Karpas-422 (cell line): ENCODE measurements at regions not wholly inside any gene's neighbourhood (a gene's known extent, or its start where the extent isn't known, plus 50 kb on each side); places are given as distances from the start of the nearest gene placed in this dataset.
A peak's percentile ranks its signal among the peaks of the same experiment; 100 is the strongest.
"Not testable (repeated sequence)": the region's sequence is repeated elsewhere in the genome, so short reads cannot be mapped to it uniquely, and the experiment has no call there.

ENCODE experiments used
- DNase-seq: peaks from one replicate; pipeline ENCODE4 v3.0.0-alpha.2; 2015
- H2AFZ ChIP-seq: fragments of 200-600 bp; sonication (generic); 2 replicates; pipeline ENCODE4 v1.6.1; 2014; ENCODE audit warnings: antibody characterized with exemption, low read length, mixed read lengths
- H3K27ac ChIP-seq: fragments of 200-600 bp; sonication (generic); 2 replicates; pipeline ENCODE4 v1.5.1; 2014; ENCODE audit warnings: mild to moderate bottlenecking, low read length, moderate library complexity
- H3K27me3 ChIP-seq: fragments of 200-600 bp; sonication (generic); 2 replicates; pipeline ENCODE4 v1.6.1; 2014; ENCODE audit warnings: low read length, mixed read lengths
- H3K36me3 ChIP-seq: fragments of 200-600 bp; sonication (generic); 2 replicates; pipeline ENCODE4 v1.6.1; 2014; ENCODE audit warnings: low read length, mixed read lengths; ENCODE audit not compliant: insufficient read depth
- H3K4me1 ChIP-seq: fragments of 200-600 bp; sonication (generic); 2 replicates; pipeline ENCODE4 v1.6.1; 2014; ENCODE audit warnings: mild to moderate bottlenecking, low read length, mixed read lengths
- H3K4me2 ChIP-seq: fragments of 200-600 bp; sonication (generic); 2 replicates; pipeline ENCODE4 v1.6.1; 2014; ENCODE audit warnings: low read length, low read depth, mild to moderate bottlenecking; ENCODE audit not compliant: poor library complexity, severe bottlenecking
- H3K4me3 ChIP-seq: fragments of 200-600 bp; sonication (generic); 2 replicates; pipeline ENCODE4 v1.5.1; 2014; ENCODE audit warnings: mild to moderate bottlenecking, antibody characterized with exemption, low read length, mixed read lengths
- H3K79me2 ChIP-seq: fragments of 200-600 bp; sonication (generic); 2 replicates; pipeline ENCODE4 v1.6.1; 2014; ENCODE audit warnings: mild to moderate bottlenecking, low read length, mixed read lengths
- H3K9ac ChIP-seq: fragments of 200-600 bp; sonication (generic); 2 replicates; pipeline ENCODE4 v1.6.0; 2014; ENCODE audit warnings: low read length
- H3K9me2 ChIP-seq: fragments of 200-600 bp; sonication (generic), shearing (Covaris generic); replicated peaks from 2 replicates; pipeline ENCODE4 v1.6.0; 2014; ENCODE audit warnings: mild to moderate bottlenecking, low read length, moderate library complexity; ENCODE audit not compliant: insufficient read depth
- H3K9me3 ChIP-seq: fragments of 300-700, 200-600 bp; sonication (generic); 2 replicates; pipeline ENCODE4 v1.6.1; 2014; ENCODE audit warnings: low read length, mixed read lengths
- H4K20me1 ChIP-seq: fragments of 200-600 bp; sonication (generic); 2 replicates; pipeline ENCODE4 v1.6.1; 2014; ENCODE audit warnings: mild to moderate bottlenecking, antibody characterized with exemption, low read length, low read depth; ENCODE audit not compliant: insufficient read depth

DNA sequence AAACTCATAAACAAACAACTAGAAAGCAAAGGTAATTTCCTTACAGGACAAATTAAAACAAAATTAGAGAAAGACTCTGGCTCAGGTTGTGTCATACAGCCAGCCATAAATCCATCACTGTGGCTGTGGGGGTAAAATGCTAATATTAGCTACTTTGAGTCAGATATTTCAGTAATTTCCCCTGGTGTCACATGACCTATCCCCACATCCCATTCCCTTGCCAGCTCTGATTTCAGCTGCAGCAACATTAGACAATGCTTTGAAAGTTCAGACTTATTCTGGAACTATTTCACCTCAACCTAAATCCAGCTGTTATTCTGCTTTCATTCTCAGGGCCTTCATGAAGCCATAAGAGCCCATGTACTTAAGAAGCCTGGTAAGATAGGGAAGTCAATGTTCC lies 55.3 kb downstream of the RPL10L start:
- no peaks in the 10 kb centered on the region for H3K4me1 ChIP-seq
- DNase-seq = no peak
- no peaks in the 10 kb centered on the region for H3K36me3 ChIP-seq
- H3K9ac ChIP-seq = no peak overlapping the region
- no peaks in the 10 kb centered on the region for H3K9me2 ChIP-seq
- no peaks in the 10 kb centered on the region for H4K20me1 ChIP-seq
- peaks cover 50% of the 10 kb centered on the region for H3K9me3 ChIP-seq
- no peaks in the 10 kb centered on the region for H3K27me3 ChIP-seq
- no peak overlapping the region for H3K4me2 ChIP-seq
- no peak overlapping the region for H3K4me3 ChIP-seq
- H3K27ac ChIP-seq = no peak overlapping the region
- no peaks in the 10 kb centered on the region for H3K79me2 ChIP-seq
- no peak overlapping the region for H2AFZ ChIP-seq

DNA sequence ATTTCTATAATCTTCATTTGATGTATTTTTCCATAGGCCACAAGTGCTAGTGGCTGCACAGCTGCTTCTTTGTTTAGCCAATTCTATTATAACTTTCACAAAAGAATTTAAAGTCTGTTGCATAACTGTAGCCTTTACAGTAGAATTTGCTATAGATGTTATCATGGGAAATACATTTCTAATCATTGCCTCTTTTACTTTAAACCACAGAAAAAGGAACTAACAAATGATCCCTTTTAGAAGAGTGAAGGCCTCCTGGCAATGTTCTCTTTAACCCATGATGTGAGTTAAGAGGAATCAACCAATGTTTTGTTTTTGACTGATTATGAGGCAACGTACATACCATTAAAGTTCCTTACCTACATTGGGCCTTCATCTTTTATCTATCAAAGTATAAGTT lies 68.8 kb downstream of the RPL10L start:
- Histone ChIP-seq H3K4me1 (no peaks in the 10 kb centered on the region), H3K27me3 (no peaks in the 10 kb centered on the region), H3K4me3 (no peak overlapping the region), H3K27ac (no peak overlapping the region), H3K79me2 (no peaks in the 10 kb centered on the region), H3K9ac (no peak overlapping the region), H3K4me2 (no peak overlapping the region), H3K36me3 (no peaks in the 10 kb centered on the region), H4K20me1 (no peaks in the 10 kb centered on the region), H3K9me2 (no peaks in the 10 kb centered on the region), H2AFZ (no peak overlapping the region), H3K9me3 (peaks cover 21% of the 10 kb centered on the region; the same call in 1 of the 2 replicates)
- DNase-seq = no peak

DNA sequence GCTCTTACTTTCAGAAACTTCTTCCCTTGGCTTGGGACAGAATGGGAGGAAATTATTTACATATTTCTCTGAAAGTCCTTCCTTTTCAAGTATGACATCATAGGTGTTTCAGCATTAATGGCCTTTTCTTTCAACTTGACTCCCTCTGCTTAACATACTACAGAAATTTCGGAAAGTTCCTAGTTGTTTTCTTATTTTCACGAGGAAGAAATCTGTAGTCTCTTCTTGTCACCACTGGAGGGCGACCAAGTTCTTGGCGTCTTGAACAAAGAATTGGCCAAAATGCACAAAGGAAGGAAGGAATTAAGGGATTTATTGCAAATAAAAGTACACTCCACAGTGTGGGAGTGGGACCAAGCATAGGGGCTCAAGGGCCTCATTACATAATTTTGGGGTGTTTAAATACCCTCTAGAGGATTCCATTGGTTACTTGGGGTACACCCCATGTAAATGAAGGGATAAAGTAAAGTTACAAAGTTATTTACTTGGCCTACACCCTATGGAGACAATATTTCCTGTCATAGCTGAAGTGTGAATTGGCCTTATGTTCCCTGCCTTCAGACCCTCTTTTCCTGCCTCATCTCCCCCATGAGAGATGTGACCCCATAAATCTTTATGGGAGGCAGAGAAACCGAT lies 70.4 kb downstream of the RPL10L start:
- peaks cover 14% of the 10 kb centered on the region for H3K9me3 ChIP-seq
- H3K4me3 ChIP-seq = no peak overlapping the region
- no peak overlapping the region for H3K4me2 ChIP-seq
- H3K9ac ChIP-seq = no peak overlapping the region
- no peaks in the 10 kb centered on the region for H3K36me3 ChIP-seq
- H3K27me3 ChIP-seq = no peaks in the 10 kb centered on the region
- no peak overlapping the region for H3K27ac ChIP-seq
- no peak overlapping the region for H2AFZ ChIP-seq
- no peaks in the 10 kb centered on the region for H3K9me2 ChIP-seq
- no peaks in the 10 kb centered on the region for H4K20me1 ChIP-seq
- no peaks in the 10 kb centered on the region for H3K79me2 ChIP-seq
- H3K4me1 ChIP-seq = no peaks in the 10 kb centered on the region
- DNase-seq = peak; percentile 77

DNA sequence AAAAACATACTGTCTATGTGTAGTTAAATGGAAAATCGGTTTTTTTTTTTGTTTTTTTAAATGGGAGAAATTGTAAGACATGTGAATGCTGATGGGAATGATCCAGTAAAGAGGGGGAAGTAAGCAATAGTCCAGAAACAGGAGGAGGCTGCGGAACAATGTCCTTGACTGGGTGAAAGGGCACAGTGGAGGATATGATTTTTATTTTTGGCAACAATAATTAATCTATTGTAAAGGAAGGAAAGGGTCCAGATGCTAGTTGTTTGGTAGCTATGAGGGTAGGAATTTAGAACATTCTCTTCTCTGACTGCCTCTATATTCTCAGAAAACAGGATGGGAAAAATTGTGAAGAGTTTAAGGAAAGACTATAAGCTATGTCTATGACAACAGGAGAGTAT lies 76.6 kb downstream of the RPL10L start:
- DNase-seq = no peak
- no peaks in the 10 kb centered on the region for H3K27me3 ChIP-seq
- H3K36me3 ChIP-seq = no peaks in the 10 kb centered on the region
- no peak overlapping the region for H3K4me2 ChIP-seq
- no peak overlapping the region for H3K27ac ChIP-seq
- peaks cover 35% of the 10 kb centered on the region for H3K9me3 ChIP-seq
- H3K4me3 ChIP-seq = no peak overlapping the region
- no peaks in the 10 kb centered on the region for H4K20me1 ChIP-seq
- H3K9me2 ChIP-seq = no peaks in the 10 kb centered on the region
- H3K4me1 ChIP-seq = no peaks in the 10 kb centered on the region
- no peak overlapping the region for H2AFZ ChIP-seq
- no peaks in the 10 kb centered on the region for H3K79me2 ChIP-seq
- no peak overlapping the region for H3K9ac ChIP-seq

DNA sequence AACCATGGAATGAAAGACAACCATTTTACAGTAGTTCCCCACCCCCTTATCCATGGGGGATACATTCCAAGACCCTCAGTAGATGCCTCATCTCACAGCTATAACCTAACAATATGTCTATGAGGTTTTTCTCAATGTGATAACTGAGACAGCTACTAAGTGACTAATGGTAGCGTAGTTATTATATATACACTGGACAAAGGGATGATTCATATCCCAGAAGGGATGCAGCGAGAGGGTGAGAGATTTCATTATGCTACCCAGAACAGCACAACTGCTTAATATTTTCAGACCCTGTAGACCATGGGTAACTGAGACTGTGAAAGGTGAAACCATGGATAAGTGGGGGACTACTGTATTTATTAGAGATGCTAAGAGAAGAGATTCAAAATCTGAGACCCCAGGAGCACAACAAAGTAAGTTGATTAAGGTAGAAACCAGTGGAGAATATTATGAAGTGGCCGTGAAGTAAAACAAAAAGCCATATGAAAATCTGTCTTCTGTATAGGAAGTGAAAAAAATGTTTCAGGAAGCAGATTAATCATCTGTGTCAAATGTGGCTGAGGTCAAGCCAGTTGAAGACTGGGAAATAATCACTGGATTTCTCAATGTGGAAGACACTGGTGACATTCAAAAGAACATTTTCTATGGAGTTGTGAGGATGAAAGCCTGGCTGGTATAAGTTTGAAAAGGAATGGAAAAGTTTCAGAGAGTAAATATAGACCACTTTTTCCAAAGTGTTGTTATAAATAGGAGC lies 77.2 kb downstream of the RPL10L start:
- no peaks in the 10 kb centered on the region for H3K79me2 ChIP-seq
- H3K27ac ChIP-seq = no peak overlapping the region
- no peaks in the 10 kb centered on the region for H3K27me3 ChIP-seq
- no peaks in the 10 kb centered on the region for H3K36me3 ChIP-seq
- no peak overlapping the region for H3K4me2 ChIP-seq
- DNase-seq = no peak
- peaks cover 40% of the 10 kb centered on the region for H3K9me3 ChIP-seq
- no peaks in the 10 kb centered on the region for H3K4me1 ChIP-seq
- H4K20me1 ChIP-seq = no peaks in the 10 kb centered on the region
- no peak overlapping the region for H2AFZ ChIP-seq
- H3K9me2 ChIP-seq = no peaks in the 10 kb centered on the region
- H3K4me3 ChIP-seq = no peak overlapping the region
- H3K9ac ChIP-seq = no peak overlapping the region

DNA sequence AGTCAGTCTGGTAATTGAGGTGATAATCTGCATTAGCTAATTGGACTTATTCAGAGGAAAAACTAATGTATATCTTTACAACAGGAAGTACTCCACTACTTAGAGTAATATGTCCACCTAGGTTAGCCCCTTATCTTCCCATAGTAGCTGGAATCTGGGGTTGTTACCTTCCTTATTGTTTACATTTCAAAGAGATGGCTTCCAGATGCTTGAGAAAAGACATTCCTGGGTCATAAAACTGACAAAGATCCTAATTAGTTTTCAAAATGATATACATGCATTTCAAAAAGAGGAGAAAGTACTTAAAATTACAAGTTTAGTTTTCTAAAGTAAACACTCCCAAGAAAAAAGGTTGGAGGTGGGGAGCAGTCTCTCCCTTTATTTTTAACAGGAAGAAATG lies 78.1 kb downstream of the RPL10L start:
- no peak overlapping the region for H3K4me3 ChIP-seq
- no peak overlapping the region for H3K27ac ChIP-seq
- no peak overlapping the region for H3K4me2 ChIP-seq
- no peaks in the 10 kb centered on the region for H3K27me3 ChIP-seq
- no peak for DNase-seq
- H3K9ac ChIP-seq = no peak overlapping the region
- H3K4me1 ChIP-seq = no peaks in the 10 kb centered on the region
- H3K9me3 ChIP-seq = peaks cover 40% of the 10 kb centered on the region
- no peaks in the 10 kb centered on the region for H3K9me2 ChIP-seq
- no peaks in the 10 kb centered on the region for H3K36me3 ChIP-seq
- H4K20me1 ChIP-seq = no peaks in the 10 kb centered on the region
- H3K79me2 ChIP-seq = no peaks in the 10 kb centered on the region
- no peak overlapping the region for H2AFZ ChIP-seq

DNA sequence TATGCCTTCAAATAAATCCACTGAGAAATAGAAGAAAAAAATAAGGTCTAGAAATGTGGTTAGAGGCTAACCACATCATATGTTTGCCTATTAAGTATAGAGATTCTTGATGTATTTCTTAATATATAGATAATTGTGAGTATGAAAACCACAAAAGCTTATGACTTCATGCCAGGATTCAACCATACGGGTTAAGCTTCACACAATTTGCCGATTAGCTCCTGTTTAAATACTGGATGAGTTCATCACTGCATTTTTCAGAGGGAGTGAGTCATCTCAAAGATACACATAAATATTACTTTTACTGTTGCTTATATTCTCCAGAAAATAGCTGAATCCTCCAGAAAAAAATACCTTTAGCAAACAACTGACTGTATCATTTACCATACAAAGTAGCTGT lies 79.6 kb downstream of the RPL10L start:
- Histone ChIP-seq H2AFZ (no peak overlapping the region), H4K20me1 (no peaks in the 10 kb centered on the region), H3K9ac (no peak overlapping the region)

DNA sequence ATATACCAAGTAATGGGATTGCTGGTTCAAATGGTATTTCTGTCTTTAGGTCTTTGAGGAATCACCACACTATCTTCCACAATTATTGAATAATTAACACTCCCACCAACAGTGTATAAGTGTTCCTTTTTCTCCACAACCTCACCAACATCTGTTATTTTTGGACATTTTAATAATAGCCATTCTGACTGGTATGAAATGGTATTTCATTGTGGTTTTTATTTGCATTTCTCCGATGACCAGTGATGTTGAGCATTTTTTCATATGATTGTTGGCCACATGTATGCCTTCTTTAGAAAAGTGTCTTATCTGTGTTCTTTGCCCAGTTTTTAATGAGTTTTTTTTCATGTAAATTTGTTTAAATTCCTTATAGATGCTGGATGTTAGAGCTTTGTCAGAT lies 83.4 kb downstream of the RPL10L start:
- not testable (repeated sequence) for H3K9ac ChIP-seq, H3K27me3 ChIP-seq, H2AFZ ChIP-seq, H4K20me1 ChIP-seq, H3K27ac ChIP-seq, H3K4me1 ChIP-seq, H3K4me2 ChIP-seq, H3K4me3 ChIP-seq, H3K9me2 ChIP-seq, H3K79me2 ChIP-seq, DNase-seq, H3K36me3 ChIP-seq
- H3K9me3 ChIP-seq = peaks cover 44% of the 10 kb centered on the region

More for the DNA sequence above, 79.6 kb downstream of the RPL10L start:
- Histone ChIP-seq H3K9me3 (peaks cover 42% of the 10 kb centered on the region), H3K79me2 (no peaks in the 10 kb centered on the region), H3K4me3 (no peak overlapping the region), H3K4me2 (no peak overlapping the region), H3K4me1 (no peaks in the 10 kb centered on the region), H3K36me3 (no peaks in the 10 kb centered on the region), H3K27me3 (no peaks in the 10 kb centered on the region), H3K27ac (no peak overlapping the region), H3K9me2 (no peaks in the 10 kb centered on the region)
- DNase-seq = no peak
